GM12801 (cell line): ENCODE measurements at regions not wholly inside any gene's neighbourhood (a gene's known extent, or its start where the extent isn't known, plus 50 kb on each side); places are given as distances from the start of the nearest gene placed in this dataset.

Source experiments
- CTCF ChIP-seq: IDR thresholded peaks from one replicate; pipeline ENCODE4 v1.5.1; 2011; ENCODE audit warnings: control low read depth; ENCODE audit not compliant: insufficient read length; ENCODE audit errors: extremely low read depth

- no peak for TF ChIP-seq CTCF
Observed at GRCh38 chr15:60223176-60223575, 174.6 kb downstream of the ANXA2 start.

GRCh38 chr15:60226924-60227323 lies 170.9 kb downstream of the ANXA2 start:
- no peak for TF ChIP-seq CTCF

- TF ChIP-seq CTCF, result no peak
Observed at GRCh38 chr15:60228101-60228500, 169.7 kb downstream of the ANXA2 start.

GRCh38 chr15:60228619-60229018 lies 169.2 kb downstream of the ANXA2 start:
- no peak for TF ChIP-seq CTCF

GRCh38 chr15:60235951-60236710 lies 161.7 kb downstream of the ANXA2 start:
- no peak for TF ChIP-seq CTCF

GRCh38 chr15:60237446-60237845 lies 160.3 kb downstream of the ANXA2 start:
- TF ChIP-seq CTCF, result no peak

GRCh38 chr15:60243769-60244168 lies 154.0 kb downstream of the ANXA2 start:
- no peak for TF ChIP-seq CTCF
